GM13977 (cell line): ENCODE measurements at regions not wholly inside any gene's neighbourhood (a gene's known extent, or its start where the extent isn't known, plus 50 kb on each side); places are given as distances from the start of the nearest gene placed in this dataset.

Experiments
- DNase-seq: peaks from one replicate; pipeline ENCODE4 v3.0.0; 2012; ENCODE audit warnings: low spot score
- in situ Hi-C: fragments of 300-500 bp; cut with MboI; formaldehyde crosslinking; loops from one replicate; pipeline ENCODE4 v1.12.0; 2022; ENCODE audit warnings: low sequenced_read_pairs, low pct_unique_long_range_greater_than_20kb, mixed read lengths, inconsistent platforms; ENCODE audit not compliant: unreplicated experiment
- TF ChIP-seq, protein P1 (sequence below): IDR thresholded peaks from 2 replicates; pipeline ENCODE4 v1.5.1; 2012; ENCODE audit warnings: mild to moderate bottlenecking, control low read depth; ENCODE audit not compliant: insufficient read depth; ENCODE audit errors: extremely low read depth, missing control alignments

DNA sequence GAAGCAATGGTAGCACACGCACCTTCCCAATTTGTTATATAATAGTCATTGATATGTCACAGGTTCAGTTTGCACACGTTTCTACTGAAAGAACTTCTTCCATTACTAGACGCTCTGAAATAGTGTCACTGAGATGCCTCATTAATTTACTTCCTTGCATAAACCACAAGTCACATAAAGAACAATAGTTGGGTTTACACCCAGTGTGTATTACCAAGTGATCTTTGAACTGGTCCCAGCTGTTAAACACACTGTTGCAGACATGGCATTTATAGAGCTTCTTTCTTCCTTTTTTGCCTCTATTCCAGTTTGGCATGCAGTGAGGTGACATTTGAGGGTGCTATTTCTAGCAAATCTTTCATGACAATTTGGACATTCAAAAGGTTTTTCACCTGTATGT is 245.3 kb downstream of the EPM2A start:
- in situ Hi-C loops, result no loop called here
- TF ChIP-seq, protein P1, sequence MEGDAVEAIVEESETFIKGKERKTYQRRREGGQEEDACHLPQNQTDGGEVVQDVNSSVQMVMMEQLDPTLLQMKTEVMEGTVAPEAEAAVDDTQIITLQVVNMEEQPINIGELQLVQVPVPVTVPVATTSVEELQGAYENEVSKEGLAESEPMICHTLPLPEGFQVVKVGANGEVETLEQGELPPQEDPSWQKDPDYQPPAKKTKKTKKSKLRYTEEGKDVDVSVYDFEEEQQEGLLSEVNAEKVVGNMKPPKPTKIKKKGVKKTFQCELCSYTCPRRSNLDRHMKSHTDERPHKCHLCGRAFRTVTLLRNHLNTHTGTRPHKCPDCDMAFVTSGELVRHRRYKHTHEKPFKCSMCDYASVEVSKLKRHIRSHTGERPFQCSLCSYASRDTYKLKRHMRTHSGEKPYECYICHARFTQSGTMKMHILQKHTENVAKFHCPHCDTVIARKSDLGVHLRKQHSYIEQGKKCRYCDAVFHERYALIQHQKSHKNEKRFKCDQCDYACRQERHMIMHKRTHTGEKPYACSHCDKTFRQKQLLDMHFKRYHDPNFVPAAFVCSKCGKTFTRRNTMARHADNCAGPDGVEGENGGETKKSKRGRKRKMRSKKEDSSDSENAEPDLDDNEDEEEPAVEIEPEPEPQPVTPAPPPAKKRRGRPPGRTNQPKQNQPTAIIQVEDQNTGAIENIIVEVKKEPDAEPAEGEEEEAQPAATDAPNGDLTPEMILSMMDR, result no peak
- DNase-seq, result no peak

DNA sequence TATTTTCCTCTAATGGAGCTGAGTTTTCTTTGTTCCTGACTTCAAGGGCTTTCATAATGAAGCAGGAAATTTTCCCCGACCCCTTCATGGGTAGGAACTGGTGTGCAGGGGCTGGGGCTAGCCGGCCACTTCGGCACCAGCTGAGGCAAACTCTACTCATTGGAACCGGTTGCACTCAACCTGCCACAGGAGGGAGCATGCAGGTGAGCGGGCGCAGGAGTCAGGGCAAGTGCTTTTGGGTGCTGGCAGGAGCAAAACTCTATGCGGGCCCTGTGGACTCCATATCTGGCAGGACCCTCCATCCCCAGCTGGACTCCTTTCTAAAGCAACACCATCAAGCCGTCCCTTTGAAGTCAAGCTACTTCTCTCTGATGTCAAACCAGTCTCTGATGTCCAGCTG is 244.2 kb downstream of the EPM2A start:
- in situ Hi-C loops, result no loop called here
- TF ChIP-seq, protein P1, result no peak
- no peak for DNase-seq

DNA sequence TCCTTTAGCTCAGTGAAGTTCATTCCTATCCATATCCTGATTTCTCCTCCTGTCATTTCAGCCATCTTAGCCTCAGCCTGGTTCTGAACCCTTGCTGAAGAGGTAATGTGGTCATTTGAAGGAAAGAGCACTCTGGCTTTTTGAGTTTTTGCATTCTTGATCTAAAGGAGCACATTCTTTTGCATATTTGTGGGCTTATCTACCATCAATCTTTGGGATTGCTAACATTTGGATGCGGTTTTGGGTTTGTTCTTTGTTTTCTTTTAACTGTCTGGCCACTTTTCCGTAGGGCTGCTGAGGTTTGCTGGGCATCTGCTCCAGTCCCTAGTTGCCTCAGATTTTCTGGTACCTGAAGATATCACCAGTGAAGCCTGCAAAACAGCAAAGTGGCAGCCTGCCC is 238.3 kb downstream of the EPM2A start:
- TF ChIP-seq, protein P1, result no peak
- no peak for DNase-seq
- in situ Hi-C loops, result no loop called here

DNA sequence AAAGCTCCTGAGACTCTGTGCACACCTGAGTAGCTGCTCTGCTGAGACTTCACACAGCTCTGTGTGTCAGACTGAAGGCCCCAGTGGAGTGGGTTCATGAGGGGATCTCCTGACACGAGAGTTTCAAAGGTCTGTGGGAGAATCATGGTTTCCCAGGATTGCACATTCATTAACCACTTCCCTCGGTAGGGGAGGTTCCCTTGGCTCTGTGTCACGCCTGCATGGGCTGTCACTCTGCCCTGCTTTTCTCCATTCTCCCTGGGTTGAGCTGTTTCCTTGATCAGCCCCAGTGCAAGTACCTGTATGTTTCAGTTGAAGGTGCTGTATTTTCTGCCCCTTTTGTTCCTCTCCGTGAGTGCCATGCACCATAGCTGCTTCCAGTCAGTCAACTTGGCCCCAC is 236.9 kb downstream of the EPM2A start:
- in situ Hi-C loops, result no loop called here
- DNase-seq, result no peak
- TF ChIP-seq, protein P1, result no peak

DNA sequence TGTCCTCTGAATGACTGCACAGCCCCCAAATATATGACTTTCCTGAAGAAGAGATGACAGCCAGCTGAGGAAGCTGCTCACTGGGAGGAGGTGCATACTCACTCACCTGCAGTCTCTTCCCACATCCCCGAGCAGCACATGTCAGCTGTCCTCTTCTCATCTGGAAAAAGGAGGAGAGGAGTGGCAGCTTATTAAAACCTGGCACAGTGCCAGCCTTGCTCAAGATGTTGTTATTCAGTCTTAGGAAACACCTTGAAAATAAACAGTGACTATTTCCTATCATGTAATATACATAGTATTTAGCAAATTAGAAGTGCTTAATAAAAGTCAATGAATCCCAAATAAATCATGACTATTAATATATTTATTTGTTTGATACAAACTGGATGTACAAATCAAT is 232.9 kb downstream of the EPM2A start:
- TF ChIP-seq, protein P1, result no peak
- no peak for DNase-seq
- in situ Hi-C loops, result no loop called here

DNA sequence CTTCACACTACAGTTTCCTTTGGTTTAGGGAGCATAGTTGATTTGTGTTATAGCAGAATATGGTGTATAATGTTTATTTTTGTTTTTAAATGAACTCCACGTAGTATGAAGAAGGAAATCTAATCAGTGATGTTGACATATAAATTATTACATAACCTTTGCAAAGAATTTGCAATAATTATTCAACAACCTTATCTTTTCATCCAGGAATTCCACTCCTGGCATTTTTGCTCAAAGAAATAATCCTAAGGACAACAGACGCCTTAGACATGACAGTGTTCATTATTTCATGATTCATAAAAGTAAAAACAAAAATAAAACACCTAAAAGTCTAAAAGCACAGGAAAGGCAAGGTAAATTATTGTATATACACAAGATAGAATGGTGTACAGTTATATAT is 229.2 kb downstream of the EPM2A start:
- DNase-seq, result no peak
- in situ Hi-C loops, result no loop called here
- TF ChIP-seq, protein P1, result no peak

DNA sequence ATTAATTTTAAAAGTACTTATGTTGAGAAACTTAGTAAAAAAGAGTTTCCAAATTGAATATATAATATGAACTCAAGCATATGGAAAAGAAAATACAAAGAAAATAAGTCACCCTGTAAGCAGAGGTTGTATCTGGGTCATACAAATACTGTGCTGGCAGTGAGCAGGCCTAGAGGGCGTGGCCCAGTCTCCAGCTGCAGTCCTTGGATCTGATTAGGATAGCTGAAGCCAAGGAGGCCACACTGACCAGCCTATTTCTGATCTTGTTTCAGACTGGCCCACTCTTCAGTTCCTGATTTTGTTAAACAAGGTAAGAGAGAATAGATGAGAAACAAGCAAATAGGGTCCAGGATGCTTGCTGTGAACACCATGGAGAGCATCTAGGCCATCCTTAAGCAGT is 228.8 kb downstream of the EPM2A start:
- in situ Hi-C loops, result no loop called here

More for the DNA sequence above, 228.8 kb downstream of the EPM2A start:
- TF ChIP-seq, protein P1, result no peak
- no peak for DNase-seq
